HG03520 (cell line): ENCODE measurements at regions not wholly inside any gene's neighbourhood (a gene's known extent, or its start where the extent isn't known, plus 50 kb on each side); places are given as distances from the start of the nearest gene placed in this dataset.
"Not testable (repeated sequence)": the region's sequence is repeated elsewhere in the genome, so short reads cannot be mapped to it uniquely, and the experiment has no call there.

Experiments
- ATAC-seq: cut with Tn5 transposase; IDR thresholded peaks from one replicate; pipeline ENCODE4 v1.9.1; 2021; ENCODE audit warnings: mild to moderate bottlenecking, moderate library complexity; ENCODE audit not compliant: unreplicated experiment

DNA sequence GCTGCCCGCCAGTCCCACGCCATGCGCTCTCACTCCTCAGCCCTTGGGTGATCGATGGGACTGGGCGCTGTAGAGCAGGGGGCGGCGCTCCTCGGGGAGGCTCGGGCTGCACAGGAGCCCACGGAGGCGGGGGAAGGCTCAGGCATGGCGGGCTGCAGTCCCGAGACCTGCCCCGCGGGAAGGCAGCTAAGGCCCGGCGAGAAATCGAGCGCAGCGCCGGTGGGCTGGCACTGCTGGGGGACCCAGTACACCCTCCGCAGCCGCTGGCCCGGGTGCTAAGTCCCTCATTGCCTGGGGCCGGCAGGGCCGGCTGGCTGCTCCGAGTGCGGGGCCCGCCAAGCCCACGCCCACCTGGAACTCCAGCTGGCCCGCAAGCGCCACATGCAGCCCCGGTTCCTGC, 102.2 kb upstream of the PDE10A start:
- ATAC-seq, result not testable (repeated sequence)

- ATAC-seq, result no peak
These were observed 99.8 kb upstream of the PDE10A start for GRCh38 chr6:165762876-165763275.

GRCh38 chr6:165762125-165762524, 99.1 kb upstream of the PDE10A start:
- no peak for ATAC-seq

DNA sequence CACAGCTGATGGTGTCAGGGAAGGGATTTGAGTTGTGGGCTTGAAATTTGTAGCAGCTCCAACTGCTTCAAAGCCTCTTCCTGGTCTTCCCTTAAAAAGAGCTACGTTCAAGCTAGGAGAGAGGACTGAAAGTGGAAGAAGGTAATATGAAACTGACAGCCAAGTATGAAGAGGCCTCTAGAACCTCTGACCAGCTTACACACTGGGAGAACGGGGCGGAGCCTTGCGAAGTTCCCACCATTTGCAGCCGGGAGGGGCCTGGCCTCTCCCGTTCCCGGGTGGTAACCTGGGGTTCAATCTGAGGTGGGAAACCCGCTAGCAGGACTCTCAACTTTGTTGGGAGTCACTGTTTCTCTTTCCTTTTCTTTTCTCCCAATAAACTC, 97.8 kb upstream of the PDE10A start:
- ATAC-seq, result no peak

- ATAC-seq, result no peak
These were observed 97.2 kb upstream of the PDE10A start for GRCh38 chr6:165760126-165760802.

GRCh38 chr6:165758441-165758840, 95.4 kb upstream of the PDE10A start:
- no peak for ATAC-seq

- no peak for ATAC-seq
These were observed 92.5 kb upstream of the PDE10A start for GRCh38 chr6:165755583-165755982.

DNA sequence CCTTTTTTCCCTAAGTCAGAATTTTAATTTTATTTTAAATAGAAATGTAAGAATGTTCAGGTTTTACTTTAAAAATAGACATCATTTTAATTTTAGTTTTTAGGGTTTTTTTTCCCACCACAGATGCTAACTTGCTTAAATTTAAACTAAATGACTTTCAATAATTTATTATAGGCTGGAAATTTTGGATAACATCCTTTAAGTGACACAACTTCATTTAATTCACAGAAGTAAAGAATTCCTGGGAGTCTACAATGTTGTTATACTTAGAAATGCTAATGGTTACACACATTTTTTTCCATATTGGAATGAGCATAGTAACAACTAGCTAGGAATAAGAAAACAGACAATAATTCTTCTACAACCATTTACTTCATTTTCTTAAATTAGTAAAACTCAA, 90.5 kb upstream of the PDE10A start:
- ATAC-seq, result no peak

GRCh38 chr6:165752451-165752850, 89.4 kb upstream of the PDE10A start:
- no peak for ATAC-seq

GRCh38 chr6:165751486-165751885, 88.4 kb upstream of the PDE10A start:
- no peak for ATAC-seq

GRCh38 chr6:165749163-165749562, 86.1 kb upstream of the PDE10A start:
- ATAC-seq, result no peak

DNA sequence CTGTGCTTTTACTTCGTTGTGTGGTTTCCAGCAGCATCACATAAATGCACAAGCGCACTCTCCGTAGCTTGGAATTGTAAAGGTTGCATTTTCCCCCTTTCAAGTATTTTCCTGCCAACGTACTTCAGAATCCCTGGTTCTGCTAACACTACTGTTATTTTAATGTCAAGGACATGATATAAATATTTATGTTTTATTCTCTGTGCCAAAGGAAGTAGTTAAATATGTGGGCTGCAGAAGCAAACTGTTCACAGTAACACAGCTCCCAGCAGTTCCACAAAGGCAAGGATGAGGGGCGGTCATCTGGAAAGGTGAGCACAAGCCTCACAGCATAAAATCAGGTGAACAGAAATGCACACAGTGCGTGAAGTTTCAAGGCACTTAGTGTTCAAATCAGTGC, 85.3 kb upstream of the PDE10A start:
- no peak for ATAC-seq

DNA sequence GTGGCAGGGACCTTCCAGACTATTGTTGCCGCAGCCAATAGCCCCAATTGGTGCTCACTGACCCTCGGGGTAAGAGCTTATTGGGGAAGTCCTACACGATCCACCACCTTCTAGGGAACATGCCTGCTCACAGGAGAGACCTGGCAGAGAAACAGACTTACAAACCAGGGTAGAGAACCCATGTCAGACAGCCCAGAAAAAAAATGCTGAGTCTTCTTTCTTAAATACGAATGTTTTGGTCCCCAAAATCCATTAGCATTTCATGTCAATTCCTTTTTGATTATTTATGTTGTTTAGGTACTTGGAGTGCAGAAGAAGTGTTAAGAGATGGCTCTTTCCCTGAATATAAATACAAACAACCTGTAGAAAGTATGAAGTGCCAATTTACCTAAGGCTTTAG, 84.9 kb upstream of the PDE10A start:
- ATAC-seq, result no peak

GRCh38 chr6:165746331-165746730, 83.3 kb upstream of the PDE10A start:
- ATAC-seq, result no peak

- ATAC-seq, result no peak
These were observed 82.5 kb upstream of the PDE10A start for GRCh38 chr6:165745492-165745891.

GRCh38 chr6:165744555-165745228, 81.7 kb upstream of the PDE10A start:
- ATAC-seq, result no peak

DNA sequence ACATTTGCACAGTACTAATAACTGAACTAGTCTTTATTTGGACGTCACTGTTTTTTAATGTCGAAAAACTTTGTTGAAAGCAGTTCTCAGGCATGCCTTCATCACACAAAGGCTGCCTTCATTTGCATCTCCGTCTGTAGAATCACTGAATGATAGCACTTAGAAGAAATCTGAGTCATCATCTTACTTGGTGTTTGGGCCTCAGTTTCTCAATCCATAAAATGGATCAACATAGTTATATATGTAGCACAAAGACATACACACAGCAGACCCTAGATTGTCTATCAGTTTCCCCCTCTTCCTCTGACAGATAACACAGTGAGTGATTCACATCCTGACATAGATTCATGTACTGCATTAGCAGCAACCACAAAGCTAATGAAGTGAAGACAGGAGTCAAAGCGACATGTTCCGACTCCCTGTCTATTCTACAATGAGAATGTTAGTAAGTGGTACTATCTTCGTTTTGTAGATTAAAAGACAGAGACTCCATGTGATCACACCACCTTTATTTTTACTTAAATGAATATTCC, 80.4 kb upstream of the PDE10A start:
- no peak for ATAC-seq

DNA sequence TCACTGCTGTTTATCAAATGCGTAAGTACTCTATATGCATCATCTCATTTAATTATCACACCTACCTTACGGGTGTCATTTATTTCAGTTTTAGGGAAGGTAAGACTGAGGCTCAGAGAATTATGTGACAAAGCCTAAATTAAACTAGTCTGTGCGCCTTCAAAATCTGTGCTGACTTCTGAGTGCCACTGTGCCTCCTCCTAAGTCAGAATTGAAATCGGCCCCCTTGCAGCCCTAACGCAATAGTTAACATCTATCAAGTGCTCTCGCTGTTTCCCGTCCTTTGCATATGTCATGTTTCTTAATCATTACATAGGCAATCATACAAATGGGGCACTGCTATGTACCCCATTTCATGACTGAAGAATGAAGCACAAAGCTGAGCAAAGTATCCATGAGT, 79.0 kb upstream of the PDE10A start:
- no peak for ATAC-seq

DNA sequence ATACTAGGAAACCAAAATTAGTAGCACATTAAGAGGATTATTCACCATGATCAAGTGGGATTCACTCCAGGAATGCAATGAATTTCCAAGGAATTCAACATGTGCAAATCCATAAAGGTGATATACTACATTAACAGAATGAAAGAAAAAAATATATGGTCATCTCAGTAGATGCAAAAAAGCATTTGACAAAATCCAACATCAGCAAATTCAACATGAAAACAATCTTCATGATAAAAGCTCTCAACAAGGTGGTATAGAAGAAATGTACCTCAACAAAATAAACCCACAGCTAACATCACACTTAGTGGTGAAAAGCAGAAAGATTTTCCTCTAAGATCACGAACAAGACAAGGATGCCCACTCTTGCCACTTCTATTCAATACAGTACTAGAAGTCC, 74.4 kb upstream of the PDE10A start:
- no peak for ATAC-seq

DNA sequence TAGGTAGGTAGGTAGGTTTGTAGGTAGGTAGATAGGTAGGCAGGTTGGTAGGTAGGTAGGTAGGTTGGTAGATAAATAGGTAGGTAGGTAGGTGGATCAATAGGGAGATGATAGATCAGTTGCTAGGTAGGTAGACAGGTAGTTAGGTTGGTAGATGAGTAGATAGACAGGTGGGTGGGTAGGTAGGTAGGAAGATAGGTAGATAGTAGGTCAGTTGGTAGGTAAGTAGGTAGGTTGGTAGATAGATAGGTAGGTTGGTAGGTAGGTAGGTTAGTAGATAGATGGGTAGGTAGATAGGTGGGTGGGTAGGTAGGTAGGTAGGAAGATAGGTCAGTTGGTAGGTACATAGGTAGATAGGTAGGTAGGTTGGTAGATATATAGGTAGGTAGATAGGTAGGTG, 72.0 kb upstream of the PDE10A start:
- no peak for ATAC-seq

DNA sequence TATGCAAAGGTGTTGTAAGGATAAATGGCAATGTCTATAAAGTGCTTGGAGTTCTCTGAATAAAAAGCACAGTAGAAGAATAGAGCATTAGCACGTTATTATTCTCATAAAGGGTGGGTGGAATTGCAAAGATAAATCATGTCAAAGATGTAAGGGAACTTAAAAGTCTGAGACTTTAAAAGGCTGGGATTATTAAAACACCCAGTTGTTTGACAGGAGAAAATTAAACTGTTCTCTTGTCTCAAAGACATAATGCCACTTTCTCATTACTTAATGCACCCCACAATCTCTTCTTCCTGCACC, 70.4 kb upstream of the PDE10A start:
- no peak for ATAC-seq

DNA sequence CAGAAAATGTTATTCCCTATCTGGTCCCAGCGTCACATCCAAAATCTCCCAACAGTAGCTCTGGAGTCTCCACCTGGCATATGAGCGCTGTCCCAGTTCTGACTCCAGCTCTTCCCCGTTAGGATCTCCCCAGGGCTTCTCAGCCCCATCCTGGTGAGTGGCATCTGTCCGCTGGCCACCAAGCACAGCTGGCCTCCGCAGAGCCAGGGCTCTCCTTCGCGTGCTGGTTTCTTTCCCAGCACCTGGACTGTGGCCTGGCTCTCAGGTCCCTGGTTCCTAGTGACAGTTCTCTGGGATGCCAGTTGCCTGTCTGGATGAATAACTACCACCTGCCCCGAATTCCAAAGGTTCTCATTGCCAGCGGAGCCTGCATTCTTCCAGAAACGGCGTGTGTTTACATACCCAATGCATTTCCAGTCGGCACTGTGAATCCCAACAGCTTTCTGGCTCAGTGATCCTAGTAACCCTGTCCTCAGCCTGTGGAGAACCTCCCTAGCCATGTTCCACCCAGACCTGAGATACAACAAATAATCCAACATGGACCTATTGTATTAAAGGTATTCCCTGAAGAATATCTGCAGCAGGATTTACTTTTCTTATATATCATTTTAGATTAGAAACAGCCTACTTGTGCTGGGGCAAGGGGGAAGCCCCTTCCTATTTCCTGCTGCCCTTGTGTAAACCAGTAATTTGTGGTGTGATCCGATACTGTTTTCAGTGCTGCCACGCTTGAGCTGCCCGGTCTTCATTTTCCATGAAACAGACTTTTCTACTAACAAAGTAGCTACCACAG, 69.9 kb upstream of the PDE10A start:
- peak; percentile 65 for ATAC-seq
